ENCODE measurements at regions not wholly inside any gene's neighbourhood (a gene's known extent, or its start where the extent isn't known, plus 50 kb on each side); places are given as distances from the start of the nearest gene placed in this dataset.

- H3K4me1 Mint-ChIP-seq (ENCODE audit: low read depth), result no peaks in the 10 kb centered on the region
- peaks cover 63% of the 10 kb centered on the region for H3K27me3 Mint-ChIP-seq
- CTCF ChIA-PET, result no interaction called here
- no peaks in the 10 kb centered on the region for H3K9me3 Mint-ChIP-seq
- Histone ChIP-seq H3K4me1 (ENCODE audit: insufficient read depth, low read length) (peaks cover under 1% of the 10 kb centered on the region), H3K9me3 (ENCODE audit: control insufficient read depth in 1 of 2, insufficient read depth in 1 of 2, low read length in 2 of 2) (no peaks in the 10 kb centered on the region), H3K27ac (ENCODE audit: low read depth in 1 of 2, low read length in 2 of 2) (no peak overlapping the region), H3K36me3 (ENCODE audit: insufficient read depth, low read length) (no peaks in the 10 kb centered on the region), H3K4me3 (ENCODE audit: low read length) (no peak overlapping the region), H3K27me3 (ENCODE audit: control insufficient read depth in 1 of 2, insufficient read depth in 2 of 2, low read length in 2 of 2) (peaks cover 19 to 39% of the 10 kb centered on the region in 2 experiments)
- no peaks in the 10 kb centered on the region for H3K36me3 Mint-ChIP-seq (ENCODE audit: low read depth)
- no peak overlapping the region for H3K4me3 Mint-ChIP-seq
- DNase-seq (no peak), ATAC-seq (ENCODE audit: poor library complexity) (no peak)
- no peak overlapping the region for H3K27ac Mint-ChIP-seq
- TF ChIP-seq CTCF (IDR thresholded peaks at IDR 0.05), result no peak
- intact Hi-C loops (cut with DNase I, micrococcal nuclease), result no loop called here
- POLR2A ChIA-PET, result no interaction called here
These were observed 87.9 kb upstream of the SMYD2 start for GRCh38 chr1:214192825-214193643.

GRCh38 chr1:214193691-214194090 lies 87.3 kb upstream of the SMYD2 start:
- Histone ChIP-seq H3K4me3 (ENCODE audit: low read length) (no peak overlapping the region), H3K4me1 (ENCODE audit: insufficient read depth, low read length) (no peaks in the 10 kb centered on the region), H3K36me3 (ENCODE audit: insufficient read depth, low read length) (no peaks in the 10 kb centered on the region), H3K9me3 (ENCODE audit: control insufficient read depth in 1 of 2, insufficient read depth in 1 of 2, low read length in 2 of 2) (no peaks in the 10 kb centered on the region), H3K27me3 (ENCODE audit: control insufficient read depth in 1 of 2, insufficient read depth in 2 of 2, low read length in 2 of 2) (peaks cover 17 to 39% of the 10 kb centered on the region in 2 experiments), H3K27ac (ENCODE audit: low read depth in 1 of 2, low read length in 2 of 2) (no peak overlapping the region)
- DNase-seq (no peak), ATAC-seq (ENCODE audit: poor library complexity) (no peak)
- no peaks in the 10 kb centered on the region for H3K9me3 Mint-ChIP-seq
- H3K4me3 Mint-ChIP-seq, result no peak overlapping the region
- H3K27me3 Mint-ChIP-seq, result peaks cover 61% of the 10 kb centered on the region
- H3K27ac Mint-ChIP-seq, result no peak overlapping the region
- POLR2A ChIA-PET, result no interaction called here
- H3K4me1 Mint-ChIP-seq (ENCODE audit: low read depth), result no peaks in the 10 kb centered on the region
- H3K36me3 Mint-ChIP-seq (ENCODE audit: low read depth), result no peaks in the 10 kb centered on the region
- CTCF ChIA-PET, result no interaction called here
- TF ChIP-seq CTCF (IDR thresholded peaks at IDR 0.05), result no peak
- intact Hi-C loops (cut with DNase I, micrococcal nuclease), result no loop called here

GRCh38 chr1:214198571-214198970 lies 82.4 kb upstream of the SMYD2 start:
- ChIA-PET POLR2A (no interaction called here), CTCF (interaction anchor here (1.0 kb wide), 1 partner anchor 16 kb away, joined by 3 read pairs; no protein-coding TSS in a partner anchor)
- peaks cover 58% of the 10 kb centered on the region for H3K27me3 Mint-ChIP-seq
- DNase-seq, result no peak
- H3K4me1 Mint-ChIP-seq (ENCODE audit: low read depth), result no peaks in the 10 kb centered on the region
- H3K36me3 ChIP-seq (ENCODE audit: insufficient read depth, low read length), result no peaks in the 10 kb centered on the region
- intact Hi-C loops (cut with DNase I, micrococcal nuclease), result no loop called here
- no peak for ATAC-seq (ENCODE audit: poor library complexity)
- H3K9me3 Mint-ChIP-seq, result no peaks in the 10 kb centered on the region
- no peak overlapping the region for H3K4me3 Mint-ChIP-seq
- no peak overlapping the region for H3K27ac ChIP-seq (ENCODE audit: low read depth in 1 of 2, low read length in 2 of 2)
- H3K4me3 ChIP-seq (ENCODE audit: low read length), result no peak overlapping the region
- no peak overlapping the region for H3K27ac Mint-ChIP-seq
- no peak for TF ChIP-seq CTCF (IDR thresholded peaks at IDR 0.05)
- no peaks in the 10 kb centered on the region for H3K4me1 ChIP-seq (ENCODE audit: insufficient read depth, low read length)
- no peaks in the 10 kb centered on the region for H3K9me3 ChIP-seq (ENCODE audit: control insufficient read depth in 1 of 2, insufficient read depth in 1 of 2, low read length in 2 of 2)
- peaks cover 4 to 10% of the 10 kb centered on the region in 2 experiments for H3K27me3 ChIP-seq (ENCODE audit: control insufficient read depth in 1 of 2, insufficient read depth in 2 of 2, low read length in 2 of 2)
- H3K36me3 Mint-ChIP-seq (ENCODE audit: low read depth), result no peaks in the 10 kb centered on the region

Measured in CD4-positive, alpha-beta T cell (primary cell).